SH-SY5Y (cell line): ENCODE measurements at regions not wholly inside any gene's neighbourhood (a gene's known extent, or its start where the extent isn't known, plus 50 kb on each side); places are given as distances from the start of the nearest gene placed in this dataset.

ENCODE experiments used
- GATA2 ChIP-seq: IDR thresholded peaks from 2 replicates; pipeline ENCODE4 v1.6.1; 2011; ENCODE audit warnings: mild to moderate bottlenecking, low read depth, low read length
- GATA3 ChIP-seq: IDR thresholded peaks from 2 replicates; pipeline ENCODE4 v1.6.1; 2011; ENCODE audit warnings: low read depth, mild to moderate bottlenecking, low read length, moderate library complexity

- no peak for TF ChIP-seq GATA2
- TF ChIP-seq GATA3: no peak
Measured at GRCh38 chr3:22907161-22907780, 295.9 kb upstream of the UBE2E2 start.
